ENCODE measurements at regions not wholly inside any gene's neighbourhood (a gene's known extent, or its start where the extent isn't known, plus 50 kb on each side); places are given as distances from the start of the nearest gene placed in this dataset.

DNA sequence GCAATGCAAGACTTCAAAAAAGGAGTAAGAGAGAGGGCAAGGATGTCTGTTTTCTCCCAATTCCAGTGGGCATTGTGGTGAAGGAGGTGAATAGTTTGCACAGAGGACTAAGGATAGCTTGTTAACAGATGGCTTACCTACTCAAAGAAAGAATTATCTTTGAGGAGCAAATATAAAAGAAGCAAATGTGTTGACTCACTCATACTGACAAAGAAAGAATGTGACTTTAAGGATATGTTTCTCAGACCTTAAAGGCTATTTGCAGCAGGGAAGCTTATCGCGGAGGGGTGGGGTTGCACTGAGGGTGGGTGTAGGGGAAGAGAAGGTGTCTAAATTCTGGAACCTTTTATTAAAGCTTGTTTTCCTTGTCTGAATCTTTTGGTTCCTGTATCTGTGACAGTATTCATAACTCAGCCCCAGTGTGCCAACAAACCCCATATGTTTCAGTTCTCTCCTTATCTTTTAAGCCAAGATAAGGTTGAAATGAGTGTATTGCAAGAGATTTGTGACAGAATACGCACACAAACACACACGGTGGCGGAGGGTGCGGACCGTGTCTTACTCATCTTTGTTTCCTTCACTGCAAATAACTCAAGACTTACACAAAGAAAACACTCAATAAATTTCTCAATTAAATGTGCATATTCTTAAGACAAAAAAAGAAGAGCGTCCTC, 146.4 kb upstream of the ARID2 start:
- TF ChIP-seq, protein P1, sequence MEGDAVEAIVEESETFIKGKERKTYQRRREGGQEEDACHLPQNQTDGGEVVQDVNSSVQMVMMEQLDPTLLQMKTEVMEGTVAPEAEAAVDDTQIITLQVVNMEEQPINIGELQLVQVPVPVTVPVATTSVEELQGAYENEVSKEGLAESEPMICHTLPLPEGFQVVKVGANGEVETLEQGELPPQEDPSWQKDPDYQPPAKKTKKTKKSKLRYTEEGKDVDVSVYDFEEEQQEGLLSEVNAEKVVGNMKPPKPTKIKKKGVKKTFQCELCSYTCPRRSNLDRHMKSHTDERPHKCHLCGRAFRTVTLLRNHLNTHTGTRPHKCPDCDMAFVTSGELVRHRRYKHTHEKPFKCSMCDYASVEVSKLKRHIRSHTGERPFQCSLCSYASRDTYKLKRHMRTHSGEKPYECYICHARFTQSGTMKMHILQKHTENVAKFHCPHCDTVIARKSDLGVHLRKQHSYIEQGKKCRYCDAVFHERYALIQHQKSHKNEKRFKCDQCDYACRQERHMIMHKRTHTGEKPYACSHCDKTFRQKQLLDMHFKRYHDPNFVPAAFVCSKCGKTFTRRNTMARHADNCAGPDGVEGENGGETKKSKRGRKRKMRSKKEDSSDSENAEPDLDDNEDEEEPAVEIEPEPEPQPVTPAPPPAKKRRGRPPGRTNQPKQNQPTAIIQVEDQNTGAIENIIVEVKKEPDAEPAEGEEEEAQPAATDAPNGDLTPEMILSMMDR (IDR thresholded peaks at IDR 0.05; ENCODE audit: insufficient read depth, low read length, severe bottlenecking), result no peak
- FAIRE-seq, result no peak
- Histone ChIP-seq H3K27me3 (ENCODE audit: control insufficient read depth, insufficient read depth, low read length) (peaks cover 1% of the 10 kb centered on the region), H3K4me3 (ENCODE audit: low read depth, low read length) (no peak overlapping the region), H3K36me3 (ENCODE audit: control insufficient read depth, insufficient read depth, low read length) (no peaks in the 10 kb centered on the region)
- peak; percentile 3 for DNase-seq (ENCODE audit: low read depth)

DNA sequence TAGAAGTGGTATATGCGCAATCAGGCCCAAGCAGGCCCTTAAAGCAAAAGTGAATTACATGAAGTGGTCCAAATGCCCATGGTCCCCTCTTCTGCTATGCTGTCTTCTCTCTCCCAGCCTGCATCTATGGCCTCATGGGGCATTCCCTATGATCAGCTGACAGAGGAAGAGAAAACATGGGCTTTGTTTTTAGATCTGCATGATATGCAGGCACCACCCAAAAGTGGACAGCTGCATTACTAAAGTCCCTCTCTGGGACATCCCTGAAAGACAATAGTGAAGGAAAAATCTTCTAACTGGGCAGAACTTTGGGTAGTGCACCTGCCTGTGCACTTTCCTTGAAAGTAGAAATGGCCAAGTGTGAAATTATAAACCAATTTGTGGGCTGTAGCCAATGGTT, 145.2 kb upstream of the ARID2 start:
- Histone ChIP-seq H3K4me3 (ENCODE audit: low read depth, low read length) (no peak overlapping the region), H3K36me3 (ENCODE audit: control insufficient read depth, insufficient read depth, low read length) (no peaks in the 10 kb centered on the region), H3K27me3 (ENCODE audit: control insufficient read depth, insufficient read depth, low read length) (peaks cover 1% of the 10 kb centered on the region)
- no peak for DNase-seq (ENCODE audit: low read depth)
- no peak for FAIRE-seq
- TF ChIP-seq, protein P1 (IDR thresholded peaks at IDR 0.05; ENCODE audit: insufficient read depth, low read length, severe bottlenecking), result no peak

DNA sequence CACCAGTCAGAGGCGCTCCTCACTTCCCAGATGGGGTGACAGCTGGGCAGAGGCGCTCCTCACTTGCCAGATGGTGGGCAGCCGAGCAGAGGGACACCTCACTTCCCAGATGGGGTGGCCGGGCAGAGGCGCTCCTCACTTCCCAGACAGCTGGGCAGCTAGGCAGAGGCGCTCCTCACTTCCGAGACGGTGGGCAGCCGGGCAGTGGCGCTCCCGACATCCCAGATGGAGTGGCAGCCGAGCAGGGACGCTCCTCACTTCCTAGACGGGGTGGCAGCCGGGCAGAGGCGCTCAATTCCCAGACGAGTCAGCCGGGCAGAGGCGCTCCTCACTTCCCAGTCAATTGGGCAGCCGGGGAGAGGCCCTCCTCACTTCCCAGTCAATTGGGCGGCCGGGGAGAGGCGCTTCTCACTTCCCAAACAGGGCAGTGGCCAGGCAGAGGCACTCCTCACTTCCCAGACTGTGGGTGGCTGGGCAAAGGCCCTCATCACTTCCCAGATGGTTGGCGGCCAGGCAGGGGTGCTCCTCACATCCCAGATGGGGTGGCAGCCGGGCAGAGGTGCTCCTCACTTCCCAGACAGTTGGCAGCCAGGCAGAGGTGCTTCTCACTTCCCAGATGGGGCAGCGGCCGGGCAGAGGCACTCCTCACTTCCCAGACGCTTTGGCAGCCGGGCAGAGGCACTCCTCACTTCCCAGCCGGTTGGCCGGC, 143.8 kb upstream of the ARID2 start:
- H3K36me3 ChIP-seq (ENCODE audit: control insufficient read depth, insufficient read depth, low read length), result no peaks in the 10 kb centered on the region
- FAIRE-seq, result no peak

DNA sequence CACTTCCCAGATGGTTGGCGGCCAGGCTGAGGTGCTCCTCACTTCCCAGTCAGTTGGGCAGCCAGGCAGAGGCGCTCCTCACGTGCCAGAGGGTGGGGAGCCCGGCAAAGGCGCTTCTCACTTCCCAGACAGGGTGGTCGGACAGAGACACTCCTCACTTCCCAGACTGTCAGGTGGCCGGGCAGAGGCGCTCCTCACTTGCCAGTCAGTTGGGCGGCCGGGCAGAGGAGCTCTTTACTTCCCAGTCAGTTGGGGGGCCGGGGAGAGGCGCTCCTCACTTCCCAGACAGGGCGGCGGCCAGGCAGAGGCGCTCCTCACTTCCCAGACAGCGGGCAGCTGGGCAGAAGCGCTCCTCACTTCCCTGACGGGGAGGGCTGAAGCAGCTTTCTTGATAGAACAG, 143.0 kb upstream of the ARID2 start:
- no peaks in the 10 kb centered on the region for H3K36me3 ChIP-seq (ENCODE audit: control insufficient read depth, insufficient read depth, low read length)
- FAIRE-seq, result no peak
- TF ChIP-seq, protein P1 (IDR thresholded peaks at IDR 0.05; ENCODE audit: insufficient read depth, low read length, severe bottlenecking), result no peak
- H3K27me3 ChIP-seq (ENCODE audit: control insufficient read depth, insufficient read depth, low read length), result no peaks in the 10 kb centered on the region
- no peak for DNase-seq (ENCODE audit: low read depth)
- no peak overlapping the region for H3K4me3 ChIP-seq (ENCODE audit: low read depth, low read length)

More for the DNA sequence above, 143.8 kb upstream of the ARID2 start:
- no peak for DNase-seq (ENCODE audit: low read depth)
- TF ChIP-seq, protein P1 (IDR thresholded peaks at IDR 0.05; ENCODE audit: insufficient read depth, low read length, severe bottlenecking), result no peak
- Histone ChIP-seq H3K27me3 (ENCODE audit: control insufficient read depth, insufficient read depth, low read length) (peaks cover 1% of the 10 kb centered on the region), H3K4me3 (ENCODE audit: low read depth, low read length) (no peak overlapping the region)

DNA sequence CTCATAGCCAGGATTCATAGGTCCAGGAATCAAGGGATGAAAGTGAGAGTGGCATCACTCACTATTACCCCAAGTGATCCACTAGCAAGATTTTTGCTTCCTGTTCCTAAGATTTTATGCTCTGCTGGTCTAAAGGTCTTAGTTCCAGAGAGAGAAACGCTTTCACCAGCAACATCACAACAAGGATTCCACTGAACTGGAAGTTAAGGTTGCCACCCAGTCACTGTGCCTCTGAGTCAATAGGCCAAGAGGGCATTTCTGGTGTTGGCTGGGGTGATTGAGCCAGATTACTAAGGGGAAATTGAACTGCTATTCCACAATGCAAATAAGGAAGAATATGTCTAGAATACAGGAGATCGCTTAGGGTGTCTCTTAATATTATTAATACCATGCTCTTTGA, 142.5 kb upstream of the ARID2 start:
- no peak for DNase-seq (ENCODE audit: low read depth)
- H3K36me3 ChIP-seq (ENCODE audit: control insufficient read depth, insufficient read depth, low read length), result no peaks in the 10 kb centered on the region
- H3K4me3 ChIP-seq (ENCODE audit: low read depth, low read length), result no peak overlapping the region
- H3K27me3 ChIP-seq (ENCODE audit: control insufficient read depth, insufficient read depth, low read length), result no peaks in the 10 kb centered on the region
- TF ChIP-seq, protein P1 (IDR thresholded peaks at IDR 0.05; ENCODE audit: insufficient read depth, low read length, severe bottlenecking), result no peak
- no peak for FAIRE-seq
